ENCODE measurements at regions not wholly inside any gene's neighbourhood (a gene's known extent, or its start where the extent isn't known, plus 50 kb on each side); places are given as distances from the start of the nearest gene placed in this dataset.

- Mint-ChIP-seq H3K36me3 (no peaks in the 10 kb centered on the region), H3K4me1 (no peaks in the 10 kb centered on the region), H3K27ac (no peak overlapping the region), H3K9me3 (peaks cover 0 to 1% (median 0%) of the 10 kb centered on the region in 7 donors), H3K27me3 (no peaks in the 10 kb centered on the region), H3K4me3 (no peak overlapping the region)
- no peak overlapping the region for H3K4me3 ChIP-seq (ENCODE audit: low read depth, low read length)
- no peaks in the 10 kb centered on the region for H3K4me1 ChIP-seq (ENCODE audit: control insufficient read depth, insufficient read depth, low read length, poor library complexity, severe bottlenecking)
- no peak overlapping the region for H3K27ac ChIP-seq (ENCODE audit: insufficient read depth, low read length, poor library complexity, severe bottlenecking)
- no peak for DNase-seq
- H3K27me3 ChIP-seq (ENCODE audit: control insufficient read depth, insufficient read depth, low read length) = peaks cover 3% of the 10 kb centered on the region
- ATAC-seq (ENCODE audit: low read depth in 2 of 2) = no peak
- no peaks in the 10 kb centered on the region for H3K36me3 ChIP-seq (ENCODE audit: control insufficient read depth, insufficient read depth, low read length)
- H3K9me3 ChIP-seq (ENCODE audit: control insufficient read depth in 2 of 2, low read length in 2 of 2) = no peaks in the 10 kb centered on the region
Observed at GRCh38 chr16:50999181-50999580, 151.9 kb downstream of the SALL1 start.

- ATAC-seq (ENCODE audit: low read depth in 2 of 2) (no peak), DNase-seq (no peak)
- H3K36me3 Mint-ChIP-seq = no peaks in the 10 kb centered on the region
- H3K4me1 Mint-ChIP-seq = no peaks in the 10 kb centered on the region
- no peaks in the 10 kb centered on the region for H3K4me1 ChIP-seq (ENCODE audit: control insufficient read depth, insufficient read depth, low read length, poor library complexity, severe bottlenecking)
- H3K4me3 ChIP-seq (ENCODE audit: low read depth, low read length) = no peak overlapping the region
- no peak overlapping the region for H3K27ac Mint-ChIP-seq
- H3K9me3 Mint-ChIP-seq = peaks cover 0 to 1% (median 0%) of the 10 kb centered on the region in 7 donors
- H3K27me3 Mint-ChIP-seq = no peaks in the 10 kb centered on the region
- H3K27me3 ChIP-seq (ENCODE audit: control insufficient read depth, insufficient read depth, low read length) = peaks cover 3% of the 10 kb centered on the region
- no peaks in the 10 kb centered on the region for H3K36me3 ChIP-seq (ENCODE audit: control insufficient read depth, insufficient read depth, low read length)
- H3K4me3 Mint-ChIP-seq = no peak overlapping the region
- no peak overlapping the region for H3K27ac ChIP-seq (ENCODE audit: insufficient read depth, low read length, poor library complexity, severe bottlenecking)
- no peaks in the 10 kb centered on the region for H3K9me3 ChIP-seq (ENCODE audit: control insufficient read depth in 2 of 2, low read length in 2 of 2)
Observed at GRCh38 chr16:50998411-50998810, 152.7 kb downstream of the SALL1 start.

GRCh38 chr16:50997679-50998078 is 153.4 kb downstream of the SALL1 start:
- Histone ChIP-seq H3K27ac (ENCODE audit: insufficient read depth, low read length, poor library complexity, severe bottlenecking) (no peak overlapping the region), H3K36me3 (ENCODE audit: control insufficient read depth, insufficient read depth, low read length) (no peaks in the 10 kb centered on the region), H3K27me3 (ENCODE audit: control insufficient read depth, insufficient read depth, low read length) (peaks cover 3% of the 10 kb centered on the region), H3K9me3 (ENCODE audit: control insufficient read depth in 2 of 2, low read length in 2 of 2) (no peaks in the 10 kb centered on the region), H3K4me1 (ENCODE audit: control insufficient read depth, insufficient read depth, low read length, poor library complexity, severe bottlenecking) (no peaks in the 10 kb centered on the region), H3K4me3 (ENCODE audit: low read depth, low read length) (no peak overlapping the region)
- H3K27me3 Mint-ChIP-seq = no peaks in the 10 kb centered on the region
- H3K4me3 Mint-ChIP-seq = no peak overlapping the region
- H3K9me3 Mint-ChIP-seq = peaks cover 0 to 1% (median 0%) of the 10 kb centered on the region in 7 donors
- no peak for ATAC-seq (ENCODE audit: low read depth in 2 of 2)
- no peak overlapping the region for H3K27ac Mint-ChIP-seq
- no peaks in the 10 kb centered on the region for H3K4me1 Mint-ChIP-seq
- no peaks in the 10 kb centered on the region for H3K36me3 Mint-ChIP-seq
- no peak for DNase-seq

- Mint-ChIP-seq H3K36me3 (no peaks in the 10 kb centered on the region), H3K4me1 (no peaks in the 10 kb centered on the region), H3K27me3 (no peaks in the 10 kb centered on the region), H3K4me3 (no peak overlapping the region), H3K27ac (no peak overlapping the region), H3K9me3 (no peaks in the 10 kb centered on the region)
- Histone ChIP-seq H3K4me1 (ENCODE audit: control insufficient read depth, insufficient read depth, low read length, poor library complexity, severe bottlenecking) (no peaks in the 10 kb centered on the region), H3K4me3 (ENCODE audit: low read depth, low read length) (no peak overlapping the region), H3K27me3 (ENCODE audit: control insufficient read depth, insufficient read depth, low read length) (peaks cover 3% of the 10 kb centered on the region), H3K27ac (ENCODE audit: insufficient read depth, low read length, poor library complexity, severe bottlenecking) (no peak overlapping the region), H3K9me3 (ENCODE audit: control insufficient read depth in 2 of 2, low read length in 2 of 2) (no peaks in the 10 kb centered on the region), H3K36me3 (ENCODE audit: control insufficient read depth, insufficient read depth, low read length) (no peaks in the 10 kb centered on the region)
- DNase-seq = no peak
- no peak for ATAC-seq (ENCODE audit: low read depth in 2 of 2)
Observed at GRCh38 chr16:50996830-50997186, 154.3 kb downstream of the SALL1 start.

GRCh38 chr16:50996166-50996829 is 154.8 kb downstream of the SALL1 start:
- peaks cover 3% of the 10 kb centered on the region for H3K27me3 ChIP-seq (ENCODE audit: control insufficient read depth, insufficient read depth, low read length)
- no peaks in the 10 kb centered on the region for H3K27me3 Mint-ChIP-seq
- no peak overlapping the region for H3K4me3 Mint-ChIP-seq
- H3K27ac ChIP-seq (ENCODE audit: insufficient read depth, low read length, poor library complexity, severe bottlenecking) = no peak overlapping the region
- DNase-seq (no peak), ATAC-seq (ENCODE audit: low read depth in 2 of 2) (no peak)
- H3K27ac Mint-ChIP-seq = no peak overlapping the region
- no peak overlapping the region for H3K4me3 ChIP-seq (ENCODE audit: low read depth, low read length)
- no peaks in the 10 kb centered on the region for H3K4me1 Mint-ChIP-seq
- H3K36me3 ChIP-seq (ENCODE audit: control insufficient read depth, insufficient read depth, low read length) = no peaks in the 10 kb centered on the region
- no peaks in the 10 kb centered on the region for H3K4me1 ChIP-seq (ENCODE audit: control insufficient read depth, insufficient read depth, low read length, poor library complexity, severe bottlenecking)
- no peaks in the 10 kb centered on the region for H3K36me3 Mint-ChIP-seq
- no peaks in the 10 kb centered on the region for H3K9me3 Mint-ChIP-seq
- no peaks in the 10 kb centered on the region for H3K9me3 ChIP-seq (ENCODE audit: control insufficient read depth in 2 of 2, low read length in 2 of 2)

GRCh38 chr16:50994995-50995394 is 156.1 kb downstream of the SALL1 start:
- no peaks in the 10 kb centered on the region for H3K4me1 Mint-ChIP-seq
- no peaks in the 10 kb centered on the region for H3K36me3 ChIP-seq (ENCODE audit: control insufficient read depth, insufficient read depth, low read length)

GRCh38 chr16:50992350-50993032 is 158.6 kb downstream of the SALL1 start:
- Mint-ChIP-seq H3K4me1 (no peaks in the 10 kb centered on the region), H3K4me3 (no peak overlapping the region), H3K9me3 (peaks cover 0 to 3% (median 0%) of the 10 kb centered on the region in 7 donors), H3K27ac (no peak overlapping the region), H3K27me3 (no peaks in the 10 kb centered on the region), H3K36me3 (no peaks in the 10 kb centered on the region)
- no peak overlapping the region for H3K4me3 ChIP-seq (ENCODE audit: low read depth, low read length)
- H3K27me3 ChIP-seq (ENCODE audit: control insufficient read depth, insufficient read depth, low read length) = no peaks in the 10 kb centered on the region
- DNase-seq = no peak
- no peaks in the 10 kb centered on the region for H3K9me3 ChIP-seq (ENCODE audit: control insufficient read depth in 2 of 2, low read length in 2 of 2)
- H3K36me3 ChIP-seq (ENCODE audit: control insufficient read depth, insufficient read depth, low read length) = no peaks in the 10 kb centered on the region
- no peak for ATAC-seq (ENCODE audit: low read depth in 2 of 2)
- H3K4me1 ChIP-seq (ENCODE audit: control insufficient read depth, insufficient read depth, low read length, poor library complexity, severe bottlenecking) = no peaks in the 10 kb centered on the region
- no peak overlapping the region for H3K27ac ChIP-seq (ENCODE audit: insufficient read depth, low read length, poor library complexity, severe bottlenecking)

More at GRCh38 chr16:50994995-50995394, 156.1 kb downstream of the SALL1 start:
- Histone ChIP-seq H3K9me3 (ENCODE audit: control insufficient read depth in 2 of 2, low read length in 2 of 2) (no peaks in the 10 kb centered on the region), H3K4me1 (ENCODE audit: control insufficient read depth, insufficient read depth, low read length, poor library complexity, severe bottlenecking) (no peaks in the 10 kb centered on the region), H3K27ac (ENCODE audit: insufficient read depth, low read length, poor library complexity, severe bottlenecking) (no peak overlapping the region), H3K27me3 (ENCODE audit: control insufficient read depth, insufficient read depth, low read length) (peaks cover 3% of the 10 kb centered on the region), H3K4me3 (ENCODE audit: low read depth, low read length) (no peak overlapping the region)
- Mint-ChIP-seq H3K27ac (no peak overlapping the region), H3K4me3 (no peak overlapping the region), H3K27me3 (no peaks in the 10 kb centered on the region), H3K9me3 (no peaks in the 10 kb centered on the region), H3K36me3 (no peaks in the 10 kb centered on the region)
- ATAC-seq (ENCODE audit: low read depth in 2 of 2) = no peak
- DNase-seq = no peak

GRCh38 chr16:50991436-50991835 is 159.6 kb downstream of the SALL1 start:
- no peak overlapping the region for H3K4me3 Mint-ChIP-seq
- H3K9me3 Mint-ChIP-seq = peaks cover 0 to 4% (median 0%) of the 10 kb centered on the region in 7 donors
- Histone ChIP-seq H3K4me3 (ENCODE audit: low read depth, low read length) (no peak overlapping the region), H3K36me3 (ENCODE audit: control insufficient read depth, insufficient read depth, low read length) (no peaks in the 10 kb centered on the region), H3K4me1 (ENCODE audit: control insufficient read depth, insufficient read depth, low read length, poor library complexity, severe bottlenecking) (no peaks in the 10 kb centered on the region), H3K9me3 (ENCODE audit: control insufficient read depth in 2 of 2, low read length in 2 of 2) (no peaks in the 10 kb centered on the region), H3K27me3 (ENCODE audit: control insufficient read depth, insufficient read depth, low read length) (no peaks in the 10 kb centered on the region), H3K27ac (ENCODE audit: insufficient read depth, low read length, poor library complexity, severe bottlenecking) (no peak overlapping the region)
- H3K4me1 Mint-ChIP-seq = no peaks in the 10 kb centered on the region
- H3K36me3 Mint-ChIP-seq = no peaks in the 10 kb centered on the region
- ATAC-seq (ENCODE audit: low read depth in 2 of 2) (no peak), DNase-seq (no peak)
- no peaks in the 10 kb centered on the region for H3K27me3 Mint-ChIP-seq
- no peak overlapping the region for H3K27ac Mint-ChIP-seq

All from CD4-positive, CD25-positive, alpha-beta regulatory T cell (primary cell).